HCT116 (cell line): ENCODE measurements at regions not wholly inside any gene's neighbourhood (a gene's known extent, or its start where the extent isn't known, plus 50 kb on each side); places are given as distances from the start of the nearest gene placed in this dataset.

Source experiments
- ATAC-seq: fragments of 200-7000 bp; cut with Tn5 transposase; 2 replicates; pipeline ENCODE4 v1.9.1; 2020; ENCODE audit warnings: mild to moderate bottlenecking, moderate library complexity
- BruUV-seq: library from RNA; stranded (reverse); fragments of 400-500 nt; replicated peaks from 2 replicates; lab custom pipeline; 2021; lab: Mats Ljungman, UMichigan
- CTCF ChIA-PET: fragments of 300-600 bp; sonication (Branson Sonifier 250); formaldehyde crosslinking; loops from one replicate; lab custom pipeline; 2021; ENCODE audit warnings: antibody characterized with exemption; lab: Charles Lee
- POLR2A ChIA-PET: fragments of 300-600, 350-600 bp; sonication (Branson Sonifier 250); formaldehyde crosslinking; loops from one replicate; lab custom pipeline; 2021; ENCODE audit warnings: antibody characterized with exemption; lab: Charles Lee
- RAD21 ChIA-PET, 2 experiments: fragments of 300-600 bp; sonication (Branson Sonifier 250); formaldehyde crosslinking; loops; one replicate each; lab custom pipeline; 2023; ENCODE audit warnings: low total read pairs in 2 of 2; ENCODE audit not compliant: uncharacterized antibody in 2 of 2, unreplicated experiment in 2 of 2, low non-redundant PET in 1 of 2; lab: Charles Lee
- DNase-seq: peaks from one replicate; pipeline ENCODE4 v3.0.0-alpha.2; 2010; ENCODE audit warnings: low read depth, low spot score
- H2AFZ ChIP-seq: fragments of 200-600 bp; shearing (Covaris generic), sonication (generic); 2 replicates; pipeline ENCODE4 v1.6.1; 2017; ENCODE audit warnings: low read depth, mixed run types, mixed read lengths, antibody characterized with exemption, low read length; ENCODE audit not compliant: poor library complexity, severe bottlenecking
- H3K27ac ChIP-seq: 2 replicates; pipeline ENCODE4 v1.5.1; 2012; ENCODE audit warnings: low read depth, low read length
- H3K27me3 ChIP-seq: fragments of 200-600 bp; sonication (generic); 2 replicates; pipeline ENCODE4 v1.6.1; 2016; ENCODE audit warnings: mixed run types, low read length, mixed read lengths; ENCODE audit not compliant: insufficient read depth
- H3K36me3 ChIP-seq, 2 experiments: fragments of 200-500 bp in 1 of 2; fragments of 200-600 bp in 1 of 2; sonication (Bioruptor generic) in 1 of 2; sonication (generic) in 1 of 2; 2 replicates each; pipeline versions ENCODE4 v1.5.1 to v1.6.1; 2014 to 2016; ENCODE audit warnings: low read length in 2 of 2, inconsistent platforms in 1 of 2, mixed read lengths in 1 of 2, mixed run types in 1 of 2; ENCODE audit not compliant: insufficient read depth in 2 of 2, control insufficient read depth in 1 of 2
- H3K4me1 ChIP-seq, 2 experiments: fragments of 200-600 bp in 1 of 2; sonication (generic) in 1 of 2; 2 replicates each; pipeline versions ENCODE4 v1.5.1 to v1.6.1; 2012 to 2017; ENCODE audit warnings: low read length in 2 of 2, inconsistent platforms in 1 of 2, mild to moderate bottlenecking in 1 of 2, mixed read lengths in 1 of 2, mixed run types in 1 of 2, moderate library complexity in 1 of 2; ENCODE audit not compliant: insufficient read depth in 2 of 2, control insufficient read depth in 1 of 2
- H3K4me2 ChIP-seq: fragments of 200-600 bp; sonication (generic); 2 replicates; pipeline ENCODE4 v1.6.1; 2017; ENCODE audit warnings: mixed run types, low read length, mixed read lengths
- H3K4me3 ChIP-seq, 2 experiments: fragments of 200-600 bp in 1 of 2; sonication (generic) in 1 of 2; replicated peaks in 1 of 2; 2 replicates each; pipeline ENCODE4 v1.5.1; 2011 to 2016; ENCODE audit warnings: low read length in 2 of 2, control low read depth in 1 of 2, low read depth in 1 of 2, mild to moderate bottlenecking in 1 of 2, mixed read lengths in 1 of 2, mixed run types in 1 of 2
- H3K79me2 ChIP-seq: fragments of 200-600 bp; sonication (generic); 2 replicates; pipeline ENCODE4 v1.6.1; 2017; ENCODE audit warnings: mild to moderate bottlenecking, mixed run types, low read length, moderate library complexity, mixed read lengths; ENCODE audit not compliant: insufficient read depth
- H3K9ac ChIP-seq: fragments of 200-600 bp; sonication (generic); 2 replicates; pipeline ENCODE4 v1.6.1; 2016; ENCODE audit warnings: low read length, mixed read lengths
- H3K9me2 ChIP-seq: fragments of 200-600 bp; sonication (generic), shearing (Covaris generic); 2 replicates; pipeline ENCODE4 v1.6.1; 2017; ENCODE audit warnings: mixed run types, mild to moderate bottlenecking, moderate library complexity; ENCODE audit not compliant: insufficient read depth
- H3K9me3 ChIP-seq, 2 experiments: fragments of 200-500 bp in 1 of 2; fragments of 200-600 bp in 1 of 2; sonication (Bioruptor generic) in 1 of 2; sonication (generic) in 1 of 2; 2 replicates each; pipeline ENCODE4 v1.6.1; 2014 to 2017; ENCODE audit warnings: low read length in 2 of 2, mixed read lengths in 2 of 2, inconsistent platforms in 1 of 2, low read depth in 1 of 2, mild to moderate bottlenecking in 1 of 2, mixed run types in 1 of 2, moderate library complexity in 1 of 2; ENCODE audit not compliant: control insufficient read depth in 1 of 2, insufficient read depth in 1 of 2
- H4K20me1 ChIP-seq: fragments of 200-600 bp; sonication (generic), shearing (Covaris generic); 2 replicates; pipeline ENCODE4 v1.6.1; 2017; ENCODE audit warnings: mixed run types, mild to moderate bottlenecking, moderate library complexity; ENCODE audit not compliant: insufficient read depth
- EZH2 ChIP-seq: fragments of 200-600 bp; sonication (generic); IDR thresholded peaks from 2 replicates; pipeline ENCODE4 v1.6.1; 2017; ENCODE audit warnings: antibody characterized with exemption, mixed run types
- EZH2phosphoT487 ChIP-seq: fragments of 200-600 bp; IDR thresholded peaks from 2 replicates; pipeline ENCODE4 v1.6.1; 2018; ENCODE audit warnings: antibody characterized with exemption, borderline replicate concordance
- FOSL1 ChIP-seq: IDR thresholded peaks from 2 replicates; pipeline ENCODE4 v1.6.1; 2012; ENCODE audit warnings: low read depth
- SRF ChIP-seq: IDR thresholded peaks from 2 replicates; pipeline ENCODE4 v1.6.1; 2012; ENCODE audit warnings: low read depth
- YY1 ChIP-seq: IDR thresholded peaks from 2 replicates; pipeline ENCODE4 v1.6.1; 2011; ENCODE audit warnings: low read length, low read depth, moderate library complexity, mild to moderate bottlenecking; ENCODE audit not compliant: insufficient replicate concordance; ENCODE audit errors: extremely low read depth
- intact Hi-C: fragments of 100-400 bp; cut with micrococcal nuclease; formaldehyde crosslinking; loops from 2 replicates; pipeline ENCODE4 v1.10.0; 2022
- TF ChIP-seq, protein P1 (sequence below): IDR thresholded peaks from 2 replicates; pipeline ENCODE4 v1.6.1; 2012; ENCODE audit warnings: low read depth
- TF ChIP-seq, protein P2 (sequence below): IDR thresholded peaks from 2 replicates; pipeline ENCODE4 v1.6.1; 2012

DNA sequence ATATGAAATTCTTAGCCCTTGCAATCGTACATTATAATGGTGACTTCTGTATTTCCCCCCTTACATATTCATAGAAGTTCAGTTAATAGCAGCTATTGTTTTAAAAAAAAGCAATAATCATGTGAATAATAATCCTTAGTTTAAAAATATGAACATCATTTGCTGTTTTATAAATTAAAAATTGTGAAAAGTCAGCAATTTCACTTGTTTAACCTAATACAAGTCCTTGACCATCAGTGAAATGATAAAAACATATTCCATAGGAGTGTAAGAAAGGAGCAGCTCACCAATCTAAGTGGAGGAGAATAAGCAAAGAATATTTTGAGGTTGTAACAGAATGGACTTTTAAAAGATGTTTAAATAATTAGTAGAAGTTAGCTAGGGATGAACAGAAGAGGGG lies 650.2 kb downstream of the SUCLG1 start (continued):
- TF ChIP-seq, protein P1, sequence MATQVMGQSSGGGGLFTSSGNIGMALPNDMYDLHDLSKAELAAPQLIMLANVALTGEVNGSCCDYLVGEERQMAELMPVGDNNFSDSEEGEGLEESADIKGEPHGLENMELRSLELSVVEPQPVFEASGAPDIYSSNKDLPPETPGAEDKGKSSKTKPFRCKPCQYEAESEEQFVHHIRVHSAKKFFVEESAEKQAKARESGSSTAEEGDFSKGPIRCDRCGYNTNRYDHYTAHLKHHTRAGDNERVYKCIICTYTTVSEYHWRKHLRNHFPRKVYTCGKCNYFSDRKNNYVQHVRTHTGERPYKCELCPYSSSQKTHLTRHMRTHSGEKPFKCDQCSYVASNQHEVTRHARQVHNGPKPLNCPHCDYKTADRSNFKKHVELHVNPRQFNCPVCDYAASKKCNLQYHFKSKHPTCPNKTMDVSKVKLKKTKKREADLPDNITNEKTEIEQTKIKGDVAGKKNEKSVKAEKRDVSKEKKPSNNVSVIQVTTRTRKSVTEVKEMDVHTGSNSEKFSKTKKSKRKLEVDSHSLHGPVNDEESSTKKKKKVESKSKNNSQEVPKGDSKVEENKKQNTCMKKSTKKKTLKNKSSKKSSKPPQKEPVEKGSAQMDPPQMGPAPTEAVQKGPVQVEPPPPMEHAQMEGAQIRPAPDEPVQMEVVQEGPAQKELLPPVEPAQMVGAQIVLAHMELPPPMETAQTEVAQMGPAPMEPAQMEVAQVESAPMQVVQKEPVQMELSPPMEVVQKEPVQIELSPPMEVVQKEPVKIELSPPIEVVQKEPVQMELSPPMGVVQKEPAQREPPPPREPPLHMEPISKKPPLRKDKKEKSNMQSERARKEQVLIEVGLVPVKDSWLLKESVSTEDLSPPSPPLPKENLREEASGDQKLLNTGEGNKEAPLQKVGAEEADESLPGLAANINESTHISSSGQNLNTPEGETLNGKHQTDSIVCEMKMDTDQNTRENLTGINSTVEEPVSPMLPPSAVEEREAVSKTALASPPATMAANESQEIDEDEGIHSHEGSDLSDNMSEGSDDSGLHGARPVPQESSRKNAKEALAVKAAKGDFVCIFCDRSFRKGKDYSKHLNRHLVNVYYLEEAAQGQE = no peak

DNA sequence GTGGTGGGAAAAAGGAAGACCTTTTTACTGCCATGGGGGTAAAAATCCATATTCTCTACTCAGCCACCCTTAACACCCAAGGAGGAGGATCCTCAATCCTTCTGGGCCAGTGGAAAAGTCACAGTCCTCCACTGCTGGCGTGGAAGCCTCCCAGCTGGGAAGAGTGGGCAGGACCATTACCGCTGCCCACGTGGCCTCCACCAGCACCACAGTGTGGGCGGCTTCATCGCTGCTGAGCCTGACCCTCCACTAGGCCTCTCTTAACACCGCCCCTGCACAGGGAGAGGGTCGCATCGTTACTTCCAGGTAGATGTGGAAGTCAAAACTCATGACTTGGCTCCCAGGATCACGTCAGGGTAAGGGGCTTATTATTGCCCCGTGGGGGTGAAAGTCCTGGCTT lies 656.5 kb downstream of the SUCLG1 start:
- Histone ChIP-seq H3K4me3 (no peak overlapping the region), H4K20me1 (no peaks in the 10 kb centered on the region), H3K9me3 (no peaks in the 10 kb centered on the region), H3K27me3 (no peaks in the 10 kb centered on the region), H3K4me1 (no peaks in the 10 kb centered on the region), H3K4me2 (no peak overlapping the region), H3K27ac (no peak overlapping the region), H3K36me3 (no peaks in the 10 kb centered on the region), H2AFZ (no peak overlapping the region), H3K79me2 (no peaks in the 10 kb centered on the region), H3K9ac (no peak overlapping the region), H3K9me2 (no peaks in the 10 kb centered on the region)
- BruUV-seq = no TSS peak
- POLR2A ChIA-PET = no interaction called here
- intact Hi-C loops = no loop called here
- TF ChIP-seq EZH2 (no peak), FOSL1 (no peak), EZH2phosphoT487 (no peak), YY1 (no peak), SRF (no peak)
- TF ChIP-seq, protein P1 = no peak
- TF ChIP-seq, protein P2, sequence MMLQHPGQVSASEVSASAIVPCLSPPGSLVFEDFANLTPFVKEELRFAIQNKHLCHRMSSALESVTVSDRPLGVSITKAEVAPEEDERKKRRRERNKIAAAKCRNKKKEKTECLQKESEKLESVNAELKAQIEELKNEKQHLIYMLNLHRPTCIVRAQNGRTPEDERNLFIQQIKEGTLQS = no peak
- DNase-seq (no peak), ATAC-seq (no peak)
- CTCF ChIA-PET = no interaction called here
- RAD21 ChIA-PET = no interaction called here
